Natural killer cell treated with Interleukin-12 subunit alpha and Interleukin-12 subunit beta and Interleukin-15 and Interleukin-18, amount 100 ng/mL, for 72 hours (primary cell): ENCODE measurements at regions not wholly inside any gene's neighbourhood (a gene's known extent, or its start where the extent isn't known, plus 50 kb on each side); places are given as distances from the start of the nearest gene placed in this dataset.
A peak's percentile ranks its signal among the peaks of the same experiment; 100 is the strongest.

ENCODE experiments used
- ATAC-seq, 2 donors: fragments of 150-1000 bp; cut with Tn5 transposase in 1 of 2; sonication (Bioruptor Pico), chemical (Tn5 transposase) in 1 of 2; 2 replicates each; pipeline ENCODE4 v1.10.0; 2021
- DNase-seq: peaks from one replicate; pipeline ENCODE4 v3.0.0; 2022; ENCODE audit warnings: low spot score
- H3K27ac Mint-ChIP-seq, 2 donors: 1 replicate in 1 of 2; 2 replicates in 1 of 2; pipeline ENCODE4 v1.8.0; 2022; ENCODE audit warnings: mixed read lengths in 2 of 2, mild to moderate bottlenecking in 1 of 2, moderate library complexity in 1 of 2
- H3K27me3 Mint-ChIP-seq, 2 donors: 1 replicate in 1 of 2; 2 replicates in 1 of 2; pipeline ENCODE4 v1.8.0; 2022; ENCODE audit warnings: mixed read lengths in 2 of 2
- H3K36me3 Mint-ChIP-seq: one replicate; pipeline ENCODE4 v1.8.0; 2022; ENCODE audit warnings: mixed read lengths
- H3K4me1 Mint-ChIP-seq, 2 donors: 1 replicate in 1 of 2; 2 replicates in 1 of 2; pipeline ENCODE4 v1.8.0; 2022; ENCODE audit warnings: low read depth in 2 of 2, mixed read lengths in 2 of 2, mild to moderate bottlenecking in 1 of 2
- H3K4me3 Mint-ChIP-seq: one replicate; pipeline ENCODE4 v1.8.0; 2022; ENCODE audit warnings: mixed read lengths
- H3K9me3 Mint-ChIP-seq: 2 replicates; pipeline ENCODE4 v1.8.0; 2022; ENCODE audit warnings: mixed read lengths

GRCh38 chr7:106196460-106197021 is 84.4 kb upstream of the SYPL1 start:
- Mint-ChIP-seq H3K9me3 (no peaks in the 10 kb centered on the region), H3K4me1 (no peaks in the 10 kb centered on the region), H3K4me3 (no peak overlapping the region), H3K27me3 (peaks cover 29 to 41% of the 10 kb centered on the region in 2 donors), H3K36me3 (no peaks in the 10 kb centered on the region), H3K27ac (no peak overlapping the region)
- DNase-seq (no peak), ATAC-seq (no peak)

GRCh38 chr7:106193661-106194060 is 81.5 kb upstream of the SYPL1 start:
- Mint-ChIP-seq H3K27ac (peak overlapping the region in 1 of 2 donors; percentile 30), H3K4me3 (no peak overlapping the region), H3K9me3 (no peaks in the 10 kb centered on the region), H3K4me1 (no peaks in the 10 kb centered on the region), H3K27me3 (peaks cover 28 to 43% of the 10 kb centered on the region in 2 donors), H3K36me3 (no peaks in the 10 kb centered on the region)
- DNase-seq (no peak), ATAC-seq (no peak)

- no peak for DNase-seq
- Mint-ChIP-seq H3K4me1 (no peaks in the 10 kb centered on the region), H3K27ac (no peak overlapping the region), H3K27me3 (peaks cover 28 to 43% of the 10 kb centered on the region in 2 donors), H3K4me3 (no peak overlapping the region), H3K9me3 (no peaks in the 10 kb centered on the region), H3K36me3 (no peaks in the 10 kb centered on the region)
- ATAC-seq = no peak
Observed at GRCh38 chr7:106190589-106191330, 78.6 kb upstream of the SYPL1 start.

- H3K27me3 Mint-ChIP-seq = peaks cover 18 to 26% of the 10 kb centered on the region in 2 donors
- no peak overlapping the region for H3K27ac Mint-ChIP-seq
- peaks cover 4 to 12% of the 10 kb centered on the region in 2 donors for H3K4me1 Mint-ChIP-seq
- H3K9me3 Mint-ChIP-seq = no peaks in the 10 kb centered on the region
- ATAC-seq = no peak
- DNase-seq = no peak
- no peak overlapping the region for H3K4me3 Mint-ChIP-seq
- no peaks in the 10 kb centered on the region for H3K36me3 Mint-ChIP-seq
Observed at GRCh38 chr7:106187613-106188350, 75.7 kb upstream of the SYPL1 start.

GRCh38 chr7:106185719-106186118 is 73.6 kb upstream of the SYPL1 start:
- no peak for ATAC-seq

GRCh38 chr7:106183952-106184351 is 71.8 kb upstream of the SYPL1 start:
- H3K4me1 Mint-ChIP-seq = peaks cover 7 to 12% of the 10 kb centered on the region in 2 donors
- H3K27ac Mint-ChIP-seq = peak overlapping the region in 1 of 2 donors; percentile 56
- DNase-seq (no peak), ATAC-seq (peak in 1 of 2 donors; percentile 45)
- H3K9me3 Mint-ChIP-seq = no peaks in the 10 kb centered on the region
- peaks cover 7 to 15% of the 10 kb centered on the region in 2 donors for H3K27me3 Mint-ChIP-seq
- no peak overlapping the region for H3K4me3 Mint-ChIP-seq
- no peaks in the 10 kb centered on the region for H3K36me3 Mint-ChIP-seq

More at GRCh38 chr7:106185719-106186118, 73.6 kb upstream of the SYPL1 start:
- Mint-ChIP-seq H3K27ac (peak overlapping the region in 1 of 2 donors; percentile 81), H3K4me1 (peaks cover 4 to 12% of the 10 kb centered on the region in 2 donors), H3K9me3 (no peaks in the 10 kb centered on the region), H3K4me3 (no peak overlapping the region), H3K27me3 (peaks cover 8 to 15% of the 10 kb centered on the region in 2 donors), H3K36me3 (no peaks in the 10 kb centered on the region)
- no peak for DNase-seq

- Mint-ChIP-seq H3K27ac (peak overlapping the region in 1 of 2 donors; percentile 44), H3K4me1 (peaks cover 7 to 12% of the 10 kb centered on the region in 2 donors), H3K9me3 (no peaks in the 10 kb centered on the region), H3K36me3 (no peaks in the 10 kb centered on the region), H3K27me3 (peaks cover 2 to 8% of the 10 kb centered on the region in 2 donors), H3K4me3 (no peak overlapping the region)
- ATAC-seq (no peak), DNase-seq (no peak)
Observed at GRCh38 chr7:106182904-106183303, 70.8 kb upstream of the SYPL1 start.

- Mint-ChIP-seq H3K36me3 (no peaks in the 10 kb centered on the region), H3K27ac (peak overlapping the region in 1 of 2 donors; percentile 35), H3K4me3 (no peak overlapping the region), H3K4me1 (peaks cover 7 to 12% of the 10 kb centered on the region in 2 donors), H3K27me3 (peaks cover under 1 to 2% of the 10 kb centered on the region in 2 donors), H3K9me3 (no peaks in the 10 kb centered on the region)
- no peak for DNase-seq
- no peak for ATAC-seq
Observed at GRCh38 chr7:106181658-106182265, 69.7 kb upstream of the SYPL1 start.

- no peaks in the 10 kb centered on the region for H3K9me3 Mint-ChIP-seq
- H3K36me3 Mint-ChIP-seq = no peaks in the 10 kb centered on the region
- ATAC-seq (no peak), DNase-seq (no peak)
- peak overlapping the region in 1 of 2 donors; percentile 69 for H3K27ac Mint-ChIP-seq
- H3K4me1 Mint-ChIP-seq = peaks cover 9 to 12% of the 10 kb centered on the region in 2 donors
- H3K4me3 Mint-ChIP-seq = no peak overlapping the region
- peaks cover 9 to 10% of the 10 kb centered on the region in 2 donors for H3K27me3 Mint-ChIP-seq
Observed at GRCh38 chr7:106180721-106181120, 68.6 kb upstream of the SYPL1 start.

GRCh38 chr7:106179256-106179655 is 67.1 kb upstream of the SYPL1 start:
- Mint-ChIP-seq H3K4me1 (peaks cover 9% of the 10 kb centered on the region in 2 donors), H3K27ac (peak overlapping the region in 1 of 2 donors; percentile 82), H3K36me3 (no peaks in the 10 kb centered on the region), H3K9me3 (no peaks in the 10 kb centered on the region), H3K27me3 (peaks cover 15 to 20% of the 10 kb centered on the region in 2 donors), H3K4me3 (no peak overlapping the region)
- DNase-seq (no peak), ATAC-seq (no peak)

- no peaks in the 10 kb centered on the region for H3K36me3 Mint-ChIP-seq
- peak overlapping the region in 1 of 2 donors; percentile 82 for H3K27ac Mint-ChIP-seq
- ATAC-seq (peak in 1 of 2 donors; percentile 51), DNase-seq (no peak)
- no peaks in the 10 kb centered on the region for H3K9me3 Mint-ChIP-seq
- no peak overlapping the region for H3K4me3 Mint-ChIP-seq
- peaks cover 3 to 8% of the 10 kb centered on the region in 2 donors for H3K4me1 Mint-ChIP-seq
- peaks cover 16 to 24% of the 10 kb centered on the region in 2 donors for H3K27me3 Mint-ChIP-seq
Observed at GRCh38 chr7:106178593-106179134, 66.6 kb upstream of the SYPL1 start.

GRCh38 chr7:106177738-106178592 is 65.9 kb upstream of the SYPL1 start:
- Mint-ChIP-seq H3K4me1 (peaks cover 0 to 6% of the 10 kb centered on the region in 2 donors), H3K27ac (peak overlapping the region in 1 of 2 donors; percentile 82)

More at GRCh38 chr7:106177738-106178592, 65.9 kb upstream of the SYPL1 start:
- no peak overlapping the region for H3K4me3 Mint-ChIP-seq
- H3K27me3 Mint-ChIP-seq = peaks cover 18 to 24% of the 10 kb centered on the region in 2 donors
- no peaks in the 10 kb centered on the region for H3K9me3 Mint-ChIP-seq
- no peaks in the 10 kb centered on the region for H3K36me3 Mint-ChIP-seq
- ATAC-seq (peak in 1 of 2 donors; percentile 21), DNase-seq (no peak)
